Transverse colon (tissue), 4 donors: ENCODE measurements at regions not wholly inside any gene's neighbourhood (a gene's known extent, or its start where the extent isn't known, plus 50 kb on each side); places are given as distances from the start of the nearest gene placed in this dataset.
A peak's percentile ranks its signal among the peaks of the same experiment; 100 is the strongest.

Source experiments
- DNase-seq: peaks from one replicate; pipeline ENCODE4 v3.0.0-alpha.2; 2019
- H3K27ac ChIP-seq, 4 donors: fragments of 200-600 bp; sonication (generic); 2 replicates each; pipeline ENCODE4 v1.5.1; 2016 to 2018; ENCODE audit warnings: inconsistent platforms in 4 of 4
- H3K27me3 ChIP-seq: fragments of 200-600 bp; sonication (generic); 2 replicates; pipeline ENCODE4 v1.5.1; 2017; ENCODE audit warnings: inconsistent platforms
- H3K36me3 ChIP-seq, 4 donors: fragments of 200-600 bp; sonication (generic); 2 replicates each; pipeline ENCODE4 v1.5.1; 2017 to 2019; ENCODE audit warnings: inconsistent platforms in 4 of 4
- H3K4me1 ChIP-seq, 4 donors: fragments of 200-600 bp; sonication (generic); 2 replicates each; pipeline ENCODE4 v1.5.1; 2017 to 2020; ENCODE audit warnings: inconsistent platforms in 4 of 4
- H3K4me3 ChIP-seq, 4 donors: fragments of 200-600 bp; sonication (generic); 1 replicate in 1 of 4; 2 replicates in 3 of 4; pipeline versions ENCODE4 v1.5.1 to v1.6.1; 2017 to 2019; ENCODE audit warnings: inconsistent platforms in 4 of 4
- H3K9me3 ChIP-seq, 2 donors: fragments of 200-600 bp; sonication (generic); 2 replicates each; pipeline ENCODE4 v1.5.1; 2017 to 2019; ENCODE audit warnings: inconsistent platforms in 2 of 2
- EP300 ChIP-seq: sonication (generic); formaldehyde crosslinking; IDR thresholded peaks from one replicate; pipeline ENCODE4 v1.6.1; 2017; ENCODE audit warnings: antibody characterized with exemption, low read depth
- POLR2A ChIP-seq: fragments of 450-650 bp; IDR thresholded peaks from one replicate; pipeline ENCODE4 v1.6.1; 2016; ENCODE audit warnings: antibody characterized with exemption, mild to moderate bottlenecking, moderate library complexity
- POLR2AphosphoS5 ChIP-seq, 3 donors: sonication (generic); formaldehyde crosslinking; IDR thresholded peaks; one replicate each; pipeline ENCODE4 v1.6.1; 2016; ENCODE audit warnings: antibody characterized with exemption in 3 of 3
- WGBS, 2 donors: methylation state at CpG; one replicate each; pipeline ENCODE4 v1.1.5; 2018; ENCODE audit warnings: low coverage in 1 of 2; 5-methylcytosine and 5-hydroxymethylcytosine counted together
- in situ Hi-C, 4 donors: fragments of 200-750 bp; cut with MboI; loops; one replicate each; pipeline versions ENCODE4 v1.15.0 to v1.15.1; 2017; ENCODE audit warnings: low sequenced_read_pairs in 3 of 4, low pct_ligation_motif_present in 1 of 4, low pct_unique_long_range_greater_than_20kb in 1 of 4
- intact Hi-C: fragments of 100-400 bp; cut with DNase I; formaldehyde crosslinking; loops from one replicate; pipeline ENCODE4 v1.15.1; 2023; ENCODE audit warnings: low total_unique reads
- TF ChIP-seq, protein P1 (sequence below), 5 experiments: fragments of 200-600 bp in 3 of 5; fragments of 450-650 bp in 2 of 5; sonication (generic) in 3 of 5; IDR thresholded peaks; 1 replicate in 2 of 5; 2 replicates in 3 of 5; pipeline ENCODE4 v1.5.1; 2016 to 2017; ENCODE audit warnings: antibody characterized with exemption in 5 of 5, inconsistent platforms in 3 of 5, mild to moderate bottlenecking in 2 of 5, moderate library complexity in 1 of 5

DNA sequence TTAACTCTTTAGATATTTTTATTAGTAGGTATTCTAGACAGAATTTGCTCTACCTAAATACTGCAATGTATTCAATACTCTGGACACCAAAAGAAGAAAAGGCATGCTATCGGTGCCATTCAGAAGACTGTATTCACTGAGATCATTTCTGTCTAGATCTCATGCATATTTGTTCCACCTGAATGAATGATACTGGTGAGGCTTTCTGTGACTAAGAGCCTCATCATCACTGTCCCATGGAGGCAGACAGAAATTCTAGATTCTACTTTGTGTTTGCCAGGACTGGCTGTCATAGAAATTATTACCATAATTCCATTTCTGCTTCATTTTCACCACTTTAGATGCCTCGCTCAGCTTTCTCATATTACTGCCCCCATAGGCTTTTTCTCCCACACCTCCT, 340.7 kb downstream of the MBD2 start:
- intact Hi-C loops (no loop called here), in situ Hi-C loops (no loop called here)
- H3K9me3 ChIP-seq = no peaks in the 10 kb centered on the region
- H3K4me3 ChIP-seq = no peak overlapping the region
- TF ChIP-seq POLR2A (no peak), POLR2AphosphoS5 (IDR thresholded peaks at IDR 0.05) (no peak), EP300 (no peak)
- TF ChIP-seq, protein P1, sequence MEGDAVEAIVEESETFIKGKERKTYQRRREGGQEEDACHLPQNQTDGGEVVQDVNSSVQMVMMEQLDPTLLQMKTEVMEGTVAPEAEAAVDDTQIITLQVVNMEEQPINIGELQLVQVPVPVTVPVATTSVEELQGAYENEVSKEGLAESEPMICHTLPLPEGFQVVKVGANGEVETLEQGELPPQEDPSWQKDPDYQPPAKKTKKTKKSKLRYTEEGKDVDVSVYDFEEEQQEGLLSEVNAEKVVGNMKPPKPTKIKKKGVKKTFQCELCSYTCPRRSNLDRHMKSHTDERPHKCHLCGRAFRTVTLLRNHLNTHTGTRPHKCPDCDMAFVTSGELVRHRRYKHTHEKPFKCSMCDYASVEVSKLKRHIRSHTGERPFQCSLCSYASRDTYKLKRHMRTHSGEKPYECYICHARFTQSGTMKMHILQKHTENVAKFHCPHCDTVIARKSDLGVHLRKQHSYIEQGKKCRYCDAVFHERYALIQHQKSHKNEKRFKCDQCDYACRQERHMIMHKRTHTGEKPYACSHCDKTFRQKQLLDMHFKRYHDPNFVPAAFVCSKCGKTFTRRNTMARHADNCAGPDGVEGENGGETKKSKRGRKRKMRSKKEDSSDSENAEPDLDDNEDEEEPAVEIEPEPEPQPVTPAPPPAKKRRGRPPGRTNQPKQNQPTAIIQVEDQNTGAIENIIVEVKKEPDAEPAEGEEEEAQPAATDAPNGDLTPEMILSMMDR (IDR thresholded peaks at IDR 0.05) = no peak
- 89 to 90% methylated on average over 2 of the region's 2 CpGs for WGBS, 2 donors
- no peaks in the 10 kb centered on the region for H3K4me1 ChIP-seq
- H3K27ac ChIP-seq = no peak overlapping the region
- no peak for DNase-seq
- no peaks in the 10 kb centered on the region for H3K36me3 ChIP-seq
- H3K27me3 ChIP-seq = no peaks in the 10 kb centered on the region

DNA sequence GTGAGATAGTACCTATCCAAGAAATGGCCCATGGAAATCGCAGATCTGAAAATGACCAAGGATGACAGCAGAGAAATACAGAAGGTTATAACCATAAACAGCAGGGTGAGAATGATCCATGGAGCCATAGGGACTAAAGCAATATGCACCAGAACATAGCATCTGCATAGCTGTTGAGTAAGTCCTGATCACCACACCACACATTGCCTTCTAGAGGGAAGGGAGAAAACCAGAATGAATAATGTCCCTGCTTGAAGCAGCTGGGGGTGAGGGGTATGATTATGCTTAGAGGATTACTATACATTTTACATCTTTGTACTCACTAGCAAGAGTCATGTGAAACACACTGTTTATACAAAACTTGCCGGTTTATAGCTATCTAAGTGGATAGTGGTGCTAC, 350.4 kb downstream of the MBD2 start:
- no peak overlapping the region for H3K4me3 ChIP-seq
- no peaks in the 10 kb centered on the region for H3K36me3 ChIP-seq
- H3K9me3 ChIP-seq = no peaks in the 10 kb centered on the region
- DNase-seq = no peak
- TF ChIP-seq EP300 (no peak), POLR2A (no peak), POLR2AphosphoS5 (IDR thresholded peaks at IDR 0.05) (no peak)
- TF ChIP-seq, protein P1 (IDR thresholded peaks at IDR 0.05) = no peak
- no peak overlapping the region for H3K27ac ChIP-seq
- intact Hi-C loops (no loop called here), in situ Hi-C loops (no loop called here)
- no peaks in the 10 kb centered on the region for H3K4me1 ChIP-seq
- 81 to 95% methylated on average over 2 of the region's 2 CpGs for WGBS, 2 donors
- H3K27me3 ChIP-seq = no peaks in the 10 kb centered on the region

DNA sequence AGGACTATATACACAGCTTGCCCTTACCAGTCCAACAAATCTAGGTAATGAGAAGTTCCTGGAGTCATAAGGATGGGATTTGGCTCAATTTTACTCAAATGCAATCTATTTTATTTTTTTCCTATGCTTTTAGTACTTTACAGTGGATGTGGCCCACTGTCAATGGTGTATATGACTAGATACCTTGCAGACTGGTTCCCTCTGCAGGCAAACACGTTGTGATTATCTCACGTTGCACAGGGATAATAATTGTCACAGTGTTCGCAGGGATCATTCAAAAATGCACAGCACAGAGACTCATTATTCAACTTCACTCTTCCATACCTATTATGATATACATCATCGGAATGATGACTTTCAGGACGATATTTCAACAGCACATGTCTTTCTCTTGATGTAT, 359.7 kb downstream of the MBD2 start:
- in situ Hi-C loops = no loop called here
- 69 to 90% methylated on average over 2 to 5 of the region's 5 CpGs for WGBS, 2 donors
- intact Hi-C loops = no loop called here
- no peak overlapping the region for H3K27ac ChIP-seq
- H3K27me3 ChIP-seq = no peaks in the 10 kb centered on the region
- H3K4me1 ChIP-seq = no peaks in the 10 kb centered on the region
- no peak for DNase-seq
- H3K9me3 ChIP-seq = no peaks in the 10 kb centered on the region
- no peaks in the 10 kb centered on the region for H3K36me3 ChIP-seq
- H3K4me3 ChIP-seq = no peak overlapping the region
- TF ChIP-seq, protein P1 (IDR thresholded peaks at IDR 0.05) = peak in 1 of 5 experiments; percentile 21
- no peak for TF ChIP-seq POLR2AphosphoS5 (IDR thresholded peaks at IDR 0.05)

DNA sequence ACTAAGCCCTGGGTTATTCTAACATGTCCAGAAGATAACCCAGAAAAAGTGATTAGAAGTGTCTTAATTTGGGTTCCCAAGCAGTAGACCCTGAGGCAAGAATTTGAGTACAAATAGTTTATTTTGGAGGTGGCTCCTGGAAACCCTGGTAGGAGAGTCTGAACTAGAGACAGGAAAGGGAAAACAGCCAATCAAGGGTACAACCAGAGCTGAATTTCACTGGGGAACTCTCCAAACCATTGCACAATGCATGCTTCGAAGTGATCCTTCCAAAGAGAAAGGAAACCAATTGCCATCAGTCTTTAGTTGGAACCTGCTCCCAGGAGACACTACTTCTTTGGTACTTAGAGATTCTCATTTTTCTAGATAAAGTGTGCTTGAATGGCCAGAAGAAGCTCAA, 361.5 kb downstream of the MBD2 start:
- intact Hi-C loops = no loop called here
- H3K27ac ChIP-seq = no peak overlapping the region

More for the DNA sequence above, 361.5 kb downstream of the MBD2 start:
- H3K4me3 ChIP-seq = no peak overlapping the region
- TF ChIP-seq POLR2AphosphoS5 (IDR thresholded peaks at IDR 0.05) (no peak), EP300 (no peak), POLR2A (no peak)
- TF ChIP-seq, protein P1 (IDR thresholded peaks at IDR 0.05) = no peak
- H3K36me3 ChIP-seq = no peaks in the 10 kb centered on the region
- 43 to 68% methylated on average over 1 of the region's 1 CpG for WGBS, 2 donors
- no peaks in the 10 kb centered on the region for H3K9me3 ChIP-seq
- no peaks in the 10 kb centered on the region for H3K27me3 ChIP-seq
- in situ Hi-C loops = no loop called here
- H3K4me1 ChIP-seq = no peaks in the 10 kb centered on the region
- no peak for DNase-seq
